Suprapubic skin (tissue), 4 donors: ENCODE measurements at regions not wholly inside any gene's neighbourhood (a gene's known extent, or its start where the extent isn't known, plus 50 kb on each side); places are given as distances from the start of the nearest gene placed in this dataset.

Source experiments
- DNase-seq, 2 donors: peaks; one replicate each; pipeline ENCODE4 v3.0.0-alpha.2; 2019; ENCODE audit warnings: low spot score in 2 of 2
- H3K27ac ChIP-seq: fragments of 200-600 bp; sonication (generic); one replicate; pipeline ENCODE4 v1.5.1; 2019
- H3K27me3 ChIP-seq: fragments of 200-600 bp; sonication (generic); one replicate; pipeline ENCODE4 v1.5.1; 2019
- H3K36me3 ChIP-seq: fragments of 200-600 bp; sonication (generic); one replicate; pipeline ENCODE4 v1.5.1; 2019
- H3K4me1 ChIP-seq: fragments of 200-600 bp; sonication (generic); one replicate; pipeline ENCODE4 v1.5.1; 2019
- H3K4me3 ChIP-seq: fragments of 200-600 bp; sonication (generic); one replicate; pipeline ENCODE4 v1.5.1; 2019; ENCODE audit warnings: mild to moderate bottlenecking
- H3K9me3 ChIP-seq: fragments of 200-600 bp; sonication (generic); one replicate; pipeline ENCODE4 v1.5.1; 2019
- EP300 ChIP-seq: sonication (generic); formaldehyde crosslinking; IDR thresholded peaks from one replicate; pipeline ENCODE4 v1.6.1; 2017; ENCODE audit warnings: antibody characterized with exemption
- POLR2A ChIP-seq, 2 donors: fragments of 450-650 bp; IDR thresholded peaks; one replicate each; pipeline ENCODE4 v1.6.1; 2017; ENCODE audit warnings: antibody characterized with exemption in 2 of 2, mild to moderate bottlenecking in 2 of 2, moderate library complexity in 2 of 2
- POLR2AphosphoS5 ChIP-seq, 3 donors: sonication (generic); formaldehyde crosslinking; IDR thresholded peaks; one replicate each; pipeline ENCODE4 v1.6.1; 2017; ENCODE audit warnings: antibody characterized with exemption in 3 of 3
- WGBS: methylation state at CpG from one replicate; pipeline ENCODE4 v1.1.5; 2018; 5-methylcytosine and 5-hydroxymethylcytosine counted together
- TF ChIP-seq, protein P1 (sequence below), 2 donors: fragments of 200-600 bp in 1 of 2; fragments of 450-650 bp in 1 of 2; sonication (generic) in 1 of 2; IDR thresholded peaks; one replicate each; pipeline ENCODE4 v1.5.1; 2016 to 2019; ENCODE audit warnings: antibody characterized with exemption in 2 of 2, mild to moderate bottlenecking in 1 of 2, moderate library complexity in 1 of 2

DNA sequence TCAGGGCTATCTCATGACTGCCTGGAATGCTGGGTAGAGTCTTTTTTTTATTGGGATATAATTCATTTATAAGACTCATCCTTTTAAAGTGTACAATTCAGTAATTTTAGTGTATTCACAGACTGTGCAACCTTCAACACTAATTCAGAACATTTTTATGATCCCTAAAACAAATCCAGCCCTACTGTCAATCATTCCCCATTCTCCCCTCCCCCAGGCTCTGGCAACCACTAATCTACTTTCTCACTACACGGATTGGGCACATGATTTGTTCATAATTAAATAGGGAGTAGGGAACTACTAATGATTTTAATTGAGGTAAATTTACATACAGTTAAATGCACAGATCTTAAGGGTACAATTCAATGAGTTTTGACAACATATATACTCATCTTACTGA is 225.7 kb downstream of the CDCA7 start:
- TF ChIP-seq EP300 (no peak), POLR2AphosphoS5 (IDR thresholded peaks at IDR 0.05) (no peak), POLR2A (IDR thresholded peaks at IDR 0.05) (no peak)
- TF ChIP-seq, protein P1, sequence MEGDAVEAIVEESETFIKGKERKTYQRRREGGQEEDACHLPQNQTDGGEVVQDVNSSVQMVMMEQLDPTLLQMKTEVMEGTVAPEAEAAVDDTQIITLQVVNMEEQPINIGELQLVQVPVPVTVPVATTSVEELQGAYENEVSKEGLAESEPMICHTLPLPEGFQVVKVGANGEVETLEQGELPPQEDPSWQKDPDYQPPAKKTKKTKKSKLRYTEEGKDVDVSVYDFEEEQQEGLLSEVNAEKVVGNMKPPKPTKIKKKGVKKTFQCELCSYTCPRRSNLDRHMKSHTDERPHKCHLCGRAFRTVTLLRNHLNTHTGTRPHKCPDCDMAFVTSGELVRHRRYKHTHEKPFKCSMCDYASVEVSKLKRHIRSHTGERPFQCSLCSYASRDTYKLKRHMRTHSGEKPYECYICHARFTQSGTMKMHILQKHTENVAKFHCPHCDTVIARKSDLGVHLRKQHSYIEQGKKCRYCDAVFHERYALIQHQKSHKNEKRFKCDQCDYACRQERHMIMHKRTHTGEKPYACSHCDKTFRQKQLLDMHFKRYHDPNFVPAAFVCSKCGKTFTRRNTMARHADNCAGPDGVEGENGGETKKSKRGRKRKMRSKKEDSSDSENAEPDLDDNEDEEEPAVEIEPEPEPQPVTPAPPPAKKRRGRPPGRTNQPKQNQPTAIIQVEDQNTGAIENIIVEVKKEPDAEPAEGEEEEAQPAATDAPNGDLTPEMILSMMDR (IDR thresholded peaks at IDR 0.05), result no peak
- 63% methylated on average over 1 of the region's 1 CpG for WGBS
- Histone ChIP-seq H3K27me3 (no peaks in the 10 kb centered on the region), H3K4me1 (no peaks in the 10 kb centered on the region), H3K36me3 (no peaks in the 10 kb centered on the region), H3K4me3 (no peak overlapping the region), H3K9me3 (no peaks in the 10 kb centered on the region), H3K27ac (no peak overlapping the region)
- no peak for DNase-seq

DNA sequence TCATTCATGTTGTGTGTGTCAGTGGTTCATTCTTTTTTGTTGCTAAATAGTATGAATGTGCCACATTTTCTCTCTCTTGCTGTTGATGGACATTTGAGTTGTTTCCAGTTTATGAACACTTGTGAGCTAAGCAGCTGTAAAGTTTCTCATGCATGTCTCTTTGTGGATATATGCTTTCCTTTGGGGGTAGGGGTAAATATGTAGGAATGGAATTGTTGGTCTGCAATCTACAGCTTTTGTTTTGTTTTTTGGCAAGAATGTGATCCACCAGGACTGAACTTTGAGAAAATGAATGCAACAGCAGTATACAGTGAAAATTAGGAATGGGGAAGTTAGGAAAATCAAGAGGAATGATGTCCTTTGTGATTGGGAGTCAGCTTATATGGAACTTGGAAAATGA is 226.3 kb downstream of the CDCA7 start:
- DNase-seq, result no peak
- Histone ChIP-seq H3K27me3 (no peaks in the 10 kb centered on the region), H3K4me3 (no peak overlapping the region), H3K36me3 (no peaks in the 10 kb centered on the region), H3K4me1 (no peaks in the 10 kb centered on the region), H3K27ac (no peak overlapping the region), H3K9me3 (no peaks in the 10 kb centered on the region)
- TF ChIP-seq, protein P1 (IDR thresholded peaks at IDR 0.05), result no peak
- TF ChIP-seq POLR2AphosphoS5 (IDR thresholded peaks at IDR 0.05) (no peak), POLR2A (IDR thresholded peaks at IDR 0.05) (no peak), EP300 (no peak)

DNA sequence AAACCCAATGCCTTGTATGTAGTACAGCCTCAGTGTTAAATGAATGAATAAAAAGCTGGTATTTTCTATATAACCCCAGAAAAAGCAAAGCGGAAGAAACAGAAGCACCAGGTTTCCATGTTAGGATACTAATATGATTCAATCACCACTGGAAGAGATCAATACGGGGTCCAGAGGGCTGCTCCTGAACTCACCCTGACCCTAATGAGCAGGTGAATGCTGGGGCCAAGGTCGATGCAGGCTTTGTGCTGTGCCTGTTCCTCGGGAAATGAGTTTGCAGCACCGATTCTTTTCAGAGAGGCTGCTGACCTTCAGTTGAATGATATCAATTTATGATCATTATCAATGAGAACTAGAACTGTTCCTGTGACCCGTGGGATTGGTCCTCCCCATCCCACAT is 228.5 kb downstream of the CDCA7 start:
- Histone ChIP-seq H3K4me1 (no peaks in the 10 kb centered on the region), H3K36me3 (no peaks in the 10 kb centered on the region), H3K9me3 (no peaks in the 10 kb centered on the region), H3K27ac (no peak overlapping the region), H3K27me3 (no peaks in the 10 kb centered on the region), H3K4me3 (no peak overlapping the region)
- no peak for DNase-seq
- TF ChIP-seq, protein P1 (IDR thresholded peaks at IDR 0.05), result no peak
- TF ChIP-seq EP300, result no peak
- no peak for TF ChIP-seq POLR2AphosphoS5 (IDR thresholded peaks at IDR 0.05)
- 88% methylated on average over 6 of the region's 6 CpGs for WGBS

DNA sequence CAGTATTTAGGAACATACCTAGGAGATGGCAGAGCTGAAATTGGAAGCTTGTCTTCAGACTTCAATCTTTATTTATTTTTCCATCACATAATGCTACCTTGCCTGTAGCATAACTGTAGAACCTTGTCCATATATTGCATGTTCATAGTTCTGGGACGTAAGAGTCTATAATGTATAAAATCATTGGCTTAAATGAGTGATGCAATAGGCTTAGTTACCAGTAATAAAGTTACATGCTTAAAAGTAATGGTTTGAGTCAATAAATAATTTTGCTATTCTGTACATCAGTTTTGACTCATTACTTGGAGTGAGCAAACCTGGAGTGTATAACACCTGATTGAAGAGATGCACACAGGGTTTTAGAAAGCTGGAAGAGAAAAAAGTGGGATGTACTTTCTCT is 229.3 kb downstream of the CDCA7 start:
- no peak overlapping the region for H3K4me3 ChIP-seq
- no peak for TF ChIP-seq EP300
- TF ChIP-seq POLR2A (IDR thresholded peaks at IDR 0.05), result no peak
- no peaks in the 10 kb centered on the region for H3K27me3 ChIP-seq
- no peaks in the 10 kb centered on the region for H3K36me3 ChIP-seq
- 91% methylated on average over 1 of the region's 1 CpG for WGBS
- DNase-seq, result no peak
- no peaks in the 10 kb centered on the region for H3K9me3 ChIP-seq
- peaks cover 1% of the 10 kb centered on the region for H3K4me1 ChIP-seq
- no peak overlapping the region for H3K27ac ChIP-seq

DNA sequence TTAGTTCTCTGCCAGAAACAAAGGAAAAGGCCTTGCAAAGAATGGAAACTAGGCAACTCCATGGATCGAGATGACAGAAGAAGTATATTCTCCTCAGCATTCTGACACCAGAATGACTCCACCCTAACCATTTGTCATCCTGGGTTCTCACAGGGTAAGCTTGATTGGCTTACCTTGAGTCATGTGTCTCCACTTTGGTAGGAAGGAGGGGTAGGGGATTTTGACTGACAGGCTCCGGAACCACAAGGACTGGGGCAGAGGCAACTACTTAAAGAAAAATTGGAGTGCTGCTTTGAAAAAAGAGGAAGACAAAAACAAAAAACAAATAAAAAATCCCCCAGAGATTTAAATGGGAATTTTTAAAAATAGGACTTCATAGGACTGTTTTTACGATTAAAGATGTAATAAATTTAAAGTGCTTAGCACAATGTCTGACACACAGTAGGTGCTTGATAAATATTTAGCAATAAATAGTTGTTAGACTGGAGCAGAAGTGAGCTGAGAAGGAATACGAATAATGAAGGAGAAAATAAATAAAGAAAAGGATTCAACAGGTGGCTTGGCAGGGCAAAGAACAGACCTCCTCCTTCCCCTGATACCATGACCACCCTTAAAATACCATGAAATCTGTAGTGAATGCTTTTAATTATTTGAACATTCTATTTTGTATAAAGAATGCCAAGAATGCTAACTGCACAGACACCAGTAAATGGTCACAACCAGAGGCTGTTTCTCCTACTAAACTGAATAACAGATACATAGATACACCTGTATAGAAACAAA is 230.2 kb downstream of the CDCA7 start:
- H3K9me3 ChIP-seq, result no peaks in the 10 kb centered on the region
- no peak overlapping the region for H3K27ac ChIP-seq
- no peaks in the 10 kb centered on the region for H3K27me3 ChIP-seq
- peaks cover 10% of the 10 kb centered on the region for H3K4me1 ChIP-seq
- 69% methylated on average over 4 of the region's 4 CpGs for WGBS
- TF ChIP-seq EP300 (no peak), POLR2AphosphoS5 (IDR thresholded peaks at IDR 0.05) (no peak)
- no peak for DNase-seq
- no peak overlapping the region for H3K4me3 ChIP-seq
- H3K36me3 ChIP-seq, result no peaks in the 10 kb centered on the region

DNA sequence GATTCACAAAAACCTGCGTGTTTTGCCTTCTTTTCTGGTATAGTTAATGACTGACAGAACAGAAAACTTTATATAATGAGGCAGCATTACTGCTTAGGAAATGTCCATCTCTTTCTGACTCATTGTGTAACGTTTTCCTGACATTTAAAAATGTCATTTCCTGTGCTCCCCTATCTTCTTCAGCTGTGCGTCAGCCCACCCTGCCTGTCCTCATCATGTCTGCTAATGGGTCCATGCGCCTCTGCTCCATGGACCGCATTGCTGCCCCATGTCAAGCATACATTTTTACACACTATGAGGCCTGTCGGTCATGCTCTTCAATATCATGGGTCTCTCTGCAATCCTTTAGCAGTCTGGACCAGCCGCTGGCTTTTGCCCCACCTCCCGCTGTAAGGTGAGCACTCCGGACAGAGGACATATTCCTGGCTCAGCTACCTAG is 234.3 kb downstream of the CDCA7 start:
- H3K9me3 ChIP-seq, result no peaks in the 10 kb centered on the region
- H3K36me3 ChIP-seq, result no peaks in the 10 kb centered on the region
- DNase-seq, result no peak
- WGBS, result 80% methylated on average over 9 of the region's 9 CpGs
- H3K4me1 ChIP-seq, result peaks cover 19% of the 10 kb centered on the region
- no peak overlapping the region for H3K4me3 ChIP-seq
- TF ChIP-seq EP300 (no peak), POLR2A (IDR thresholded peaks at IDR 0.05) (no peak), POLR2AphosphoS5 (IDR thresholded peaks at IDR 0.05) (no peak)
- TF ChIP-seq, protein P1 (IDR thresholded peaks at IDR 0.05), result no peak
- no peak overlapping the region for H3K27ac ChIP-seq
- H3K27me3 ChIP-seq, result no peaks in the 10 kb centered on the region
